ENCODE measurements at regions not wholly inside any gene's neighbourhood (a gene's known extent, or its start where the extent isn't known, plus 50 kb on each side); places are given as distances from the start of the nearest gene placed in this dataset.

DNA sequence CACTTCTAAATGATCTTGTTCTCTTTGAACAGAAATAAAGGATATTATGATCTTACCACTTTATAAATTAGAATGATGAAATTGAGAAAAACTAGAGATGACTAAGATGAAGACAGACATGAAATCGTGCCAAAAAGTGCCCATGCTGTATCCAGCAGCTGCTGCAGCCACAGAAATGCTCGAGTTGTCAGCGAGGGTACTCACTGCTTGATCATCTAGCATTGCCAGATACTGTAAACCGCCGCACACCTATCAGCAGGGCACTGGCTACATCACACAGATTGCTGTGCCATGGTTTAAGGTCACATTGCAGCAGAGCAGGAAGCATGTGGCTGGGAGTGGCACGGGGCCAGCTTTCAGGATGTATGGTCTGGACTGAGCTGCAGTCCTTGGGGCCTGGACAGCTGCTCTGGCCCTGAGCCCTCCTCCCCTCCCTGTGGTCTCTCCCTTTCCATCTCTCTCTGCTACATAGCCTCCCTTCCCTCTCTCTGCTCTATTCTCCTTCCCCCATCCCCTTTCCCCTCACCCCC is 51.0 kb upstream of the SEPTIN5 start:
- peak overlapping the region; percentile 55 for H3K27ac ChIP-seq (ENCODE audit: low read depth, low read length, poor library complexity, severe bottlenecking)
- intact Hi-C loops (cut with micrococcal nuclease; ENCODE audit: unreplicated experiment) = no loop called here

GRCh38 chr22:19663821-19664355 is 50.4 kb upstream of the SEPTIN5 start:
- H3K9me3 ChIP-seq (ENCODE audit: low read depth, low read length, poor library complexity, severe bottlenecking) = no peaks in the 10 kb centered on the region
- no peak for TF ChIP-seq EZH2 (IDR thresholded peaks at IDR 0.05; ENCODE audit: borderline replicate concordance, low read depth, low read length, poor library complexity, severe bottlenecking)
- TF ChIP-seq, protein P1, sequence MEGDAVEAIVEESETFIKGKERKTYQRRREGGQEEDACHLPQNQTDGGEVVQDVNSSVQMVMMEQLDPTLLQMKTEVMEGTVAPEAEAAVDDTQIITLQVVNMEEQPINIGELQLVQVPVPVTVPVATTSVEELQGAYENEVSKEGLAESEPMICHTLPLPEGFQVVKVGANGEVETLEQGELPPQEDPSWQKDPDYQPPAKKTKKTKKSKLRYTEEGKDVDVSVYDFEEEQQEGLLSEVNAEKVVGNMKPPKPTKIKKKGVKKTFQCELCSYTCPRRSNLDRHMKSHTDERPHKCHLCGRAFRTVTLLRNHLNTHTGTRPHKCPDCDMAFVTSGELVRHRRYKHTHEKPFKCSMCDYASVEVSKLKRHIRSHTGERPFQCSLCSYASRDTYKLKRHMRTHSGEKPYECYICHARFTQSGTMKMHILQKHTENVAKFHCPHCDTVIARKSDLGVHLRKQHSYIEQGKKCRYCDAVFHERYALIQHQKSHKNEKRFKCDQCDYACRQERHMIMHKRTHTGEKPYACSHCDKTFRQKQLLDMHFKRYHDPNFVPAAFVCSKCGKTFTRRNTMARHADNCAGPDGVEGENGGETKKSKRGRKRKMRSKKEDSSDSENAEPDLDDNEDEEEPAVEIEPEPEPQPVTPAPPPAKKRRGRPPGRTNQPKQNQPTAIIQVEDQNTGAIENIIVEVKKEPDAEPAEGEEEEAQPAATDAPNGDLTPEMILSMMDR (conservative IDR thresholded peaks at IDR 0.05; ENCODE audit: low read depth, low read length) = no peak
- ChIA-PET CTCF (interaction anchor here (1.0 kb wide), 1 partner anchor 34 kb away, joined by 3 read pairs; no protein-coding TSS in a partner anchor), POLR2A (ENCODE audit: low non-redundant PET) (no interaction called here)
- peaks cover 37% of the 10 kb centered on the region for H3K4me1 ChIP-seq (ENCODE audit: insufficient read depth, low read length, poor library complexity, severe bottlenecking)
- DNase-seq (ENCODE audit: low spot score) = peak; percentile 85
- BruUV-seq (replicated peaks) = no TSS peak
- peak overlapping the region; percentile 55 for H3K27ac ChIP-seq (ENCODE audit: low read depth, low read length, poor library complexity, severe bottlenecking)
- no peaks in the 10 kb centered on the region for H3K36me3 ChIP-seq (ENCODE audit: insufficient read depth, low read length, poor library complexity, severe bottlenecking)
- no peaks in the 10 kb centered on the region for H3K27me3 ChIP-seq (replicated peaks; ENCODE audit: insufficient read depth, low read depth, low read length, poor library complexity)
- intact Hi-C loops (cut with micrococcal nuclease; ENCODE audit: unreplicated experiment) = no loop called here
- peak overlapping the region; percentile 15 for H3K4me3 ChIP-seq (ENCODE audit: low read depth, low read length, poor library complexity, severe bottlenecking)

More for the DNA sequence above, 51.0 kb upstream of the SEPTIN5 start:
- Histone ChIP-seq H3K27me3 (replicated peaks; ENCODE audit: insufficient read depth, low read depth, low read length, poor library complexity) (no peaks in the 10 kb centered on the region), H3K36me3 (ENCODE audit: insufficient read depth, low read length, poor library complexity, severe bottlenecking) (no peaks in the 10 kb centered on the region), H3K4me1 (ENCODE audit: insufficient read depth, low read length, poor library complexity, severe bottlenecking) (peaks cover 37% of the 10 kb centered on the region), H3K4me3 (ENCODE audit: low read depth, low read length, poor library complexity, severe bottlenecking) (peak overlapping the region; percentile 15), H3K9me3 (ENCODE audit: low read depth, low read length, poor library complexity, severe bottlenecking) (no peaks in the 10 kb centered on the region)
- DNase-seq (ENCODE audit: low spot score) = peak; percentile 28
- ChIA-PET POLR2A (ENCODE audit: low non-redundant PET) (no interaction called here), CTCF (interaction anchor here (0.7 kb wide), 1 partner anchor 67 kb away, joined by 15 read pairs; no protein-coding TSS in a partner anchor)
- TF ChIP-seq, protein P1 (conservative IDR thresholded peaks at IDR 0.05; ENCODE audit: low read depth, low read length) = no peak
- no peak for TF ChIP-seq EZH2 (IDR thresholded peaks at IDR 0.05; ENCODE audit: borderline replicate concordance, low read depth, low read length, poor library complexity, severe bottlenecking)
- BruUV-seq (replicated peaks) = no TSS peak

DNA sequence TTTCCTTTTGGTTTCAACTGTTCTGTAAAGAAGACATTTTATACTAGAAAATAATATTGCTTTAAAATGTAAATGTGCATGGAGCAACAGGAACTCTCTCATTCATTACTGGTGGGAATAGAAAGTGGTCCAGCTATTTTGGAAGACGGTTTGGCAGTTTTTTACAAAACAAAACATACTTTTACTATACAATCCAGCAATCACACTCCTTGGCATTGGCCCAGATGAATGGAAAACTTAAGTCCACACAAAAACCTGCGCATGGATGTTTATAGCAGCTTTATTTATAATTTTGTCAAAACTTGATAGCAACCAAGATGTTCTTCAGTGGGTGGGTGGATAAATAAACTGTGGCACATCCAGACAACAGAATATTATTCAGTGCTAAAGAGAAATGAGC is 49.9 kb upstream of the SEPTIN5 start:
- Histone ChIP-seq H3K9me3 (ENCODE audit: low read depth, low read length, poor library complexity, severe bottlenecking) (no peaks in the 10 kb centered on the region), H3K27me3 (replicated peaks; ENCODE audit: insufficient read depth, low read depth, low read length, poor library complexity) (no peaks in the 10 kb centered on the region), H3K36me3 (ENCODE audit: insufficient read depth, low read length, poor library complexity, severe bottlenecking) (no peaks in the 10 kb centered on the region), H3K27ac (ENCODE audit: low read depth, low read length, poor library complexity, severe bottlenecking) (peak overlapping the region; percentile 55), H3K4me1 (ENCODE audit: insufficient read depth, low read length, poor library complexity, severe bottlenecking) (peaks cover 37% of the 10 kb centered on the region), H3K4me3 (ENCODE audit: low read depth, low read length, poor library complexity, severe bottlenecking) (peak overlapping the region; percentile 15)
- no peak for DNase-seq (ENCODE audit: low spot score)
- BruUV-seq (replicated peaks) = no TSS peak
- ChIA-PET CTCF (interaction anchor here (1.0 kb wide), 1 partner anchor 35 kb away, joined by 3 read pairs; no protein-coding TSS in a partner anchor), POLR2A (ENCODE audit: low non-redundant PET) (no interaction called here)
- intact Hi-C loops (cut with micrococcal nuclease; ENCODE audit: unreplicated experiment) = no loop called here
- TF ChIP-seq, protein P1 (conservative IDR thresholded peaks at IDR 0.05; ENCODE audit: low read depth, low read length) = no peak
- TF ChIP-seq EZH2 (IDR thresholded peaks at IDR 0.05; ENCODE audit: borderline replicate concordance, low read depth, low read length, poor library complexity, severe bottlenecking) = no peak
